ENCODE measurements at regions not wholly inside any gene's neighbourhood (a gene's known extent, or its start where the extent isn't known, plus 50 kb on each side); places are given as distances from the start of the nearest gene placed in this dataset.

- CTCF ChIA-PET = no interaction called here
- Histone ChIP-seq H3K9me3 (ENCODE audit: control insufficient read depth in 1 of 2, insufficient read depth in 1 of 2, low read depth in 1 of 2, low read length in 2 of 2) (no peaks in the 10 kb centered on the region), H4K20me1 (ENCODE audit: insufficient read depth) (no peaks in the 10 kb centered on the region), H3K4me3 (replicated peaks in 1 of 2; ENCODE audit: low read depth in 1 of 2, low read length in 2 of 2) (no peak overlapping the region), H3K27ac (ENCODE audit: low read depth, low read length) (no peak overlapping the region), H3K36me3 (ENCODE audit: control insufficient read depth in 1 of 2, insufficient read depth in 2 of 2, low read length in 2 of 2) (no peaks in the 10 kb centered on the region), H3K27me3 (ENCODE audit: insufficient read depth, low read length) (no peaks in the 10 kb centered on the region), H2AFZ (ENCODE audit: low read depth, low read length, poor library complexity, severe bottlenecking) (no peak overlapping the region), H3K9me2 (ENCODE audit: insufficient read depth) (no peaks in the 10 kb centered on the region), H3K4me1 (ENCODE audit: control insufficient read depth in 1 of 2, insufficient read depth in 2 of 2, low read length in 2 of 2) (no peaks in the 10 kb centered on the region), H3K79me2 (ENCODE audit: insufficient read depth, low read length) (no peaks in the 10 kb centered on the region), H3K4me2 (ENCODE audit: low read length) (no peak overlapping the region), H3K9ac (ENCODE audit: low read length) (no peak overlapping the region)
- no peak for ATAC-seq
- RAD21 ChIA-PET (ENCODE audit: low non-redundant PET in 1 of 2, low total read pairs in 2 of 2, uncharacterized antibody in 2 of 2, unreplicated experiment in 2 of 2) = no interaction called here
- POLR2A ChIA-PET = no interaction called here
- no TSS peak for BruUV-seq (replicated peaks)
- TF ChIP-seq CTCF (IDR thresholded peaks at IDR 0.05 in 2 of 3, conservative IDR thresholded peaks at IDR 0.05 in 1 of 3; ENCODE audit: borderline replicate concordance in 1 of 3, insufficient read depth in 1 of 3, low read depth in 2 of 3, low read length in 2 of 3) (no peak), SP1 (IDR thresholded peaks at IDR 0.05; ENCODE audit: low read depth) (no peak), EZH2phosphoT487 (IDR thresholded peaks at IDR 0.05; ENCODE audit: borderline replicate concordance) (no peak)
- TF ChIP-seq, protein P1, sequence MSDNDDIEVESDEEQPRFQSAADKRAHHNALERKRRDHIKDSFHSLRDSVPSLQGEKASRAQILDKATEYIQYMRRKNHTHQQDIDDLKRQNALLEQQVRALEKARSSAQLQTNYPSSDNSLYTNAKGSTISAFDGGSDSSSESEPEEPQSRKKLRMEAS (IDR thresholded peaks at IDR 0.05) = no peak
- intact Hi-C loops (cut with micrococcal nuclease) = no loop called here
- DNase-seq (ENCODE audit: low read depth, low spot score) = no peak
These were observed 324.8 kb upstream of the GLI3 start for GRCh38 chr7:42561797-42562196.

DNA sequence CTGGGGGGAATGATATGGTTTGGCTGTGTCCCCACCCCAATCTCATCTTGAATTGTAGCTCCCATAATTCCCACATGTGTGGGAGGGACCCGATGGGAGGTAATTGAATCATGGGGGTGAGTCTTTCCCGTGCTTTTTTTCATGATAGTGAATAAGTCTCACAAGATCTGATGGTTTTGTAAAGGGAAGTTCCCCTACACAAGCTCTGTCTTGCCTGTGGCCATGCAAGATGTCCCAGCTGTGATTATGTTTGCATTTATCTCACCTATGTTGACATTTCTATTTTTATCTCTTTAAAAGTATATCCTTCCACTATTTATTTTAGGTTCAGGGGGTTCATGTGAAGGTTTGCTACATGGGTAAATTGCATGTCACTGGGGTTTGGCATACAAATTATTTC, 323.9 kb upstream of the GLI3 start:
- RAD21 ChIA-PET (ENCODE audit: low non-redundant PET in 1 of 2, low total read pairs in 2 of 2, uncharacterized antibody in 2 of 2, unreplicated experiment in 2 of 2) = no interaction called here
- Histone ChIP-seq H3K4me1 (ENCODE audit: control insufficient read depth in 1 of 2, insufficient read depth in 2 of 2, low read length in 2 of 2) (no peaks in the 10 kb centered on the region), H3K4me3 (replicated peaks in 1 of 2; ENCODE audit: low read depth in 1 of 2, low read length in 2 of 2) (no peak overlapping the region), H3K4me2 (ENCODE audit: low read length) (no peak overlapping the region), H3K9ac (ENCODE audit: low read length) (no peak overlapping the region), H3K9me3 (ENCODE audit: control insufficient read depth in 1 of 2, insufficient read depth in 1 of 2, low read depth in 1 of 2, low read length in 2 of 2) (no peaks in the 10 kb centered on the region), H2AFZ (ENCODE audit: low read depth, low read length, poor library complexity, severe bottlenecking) (no peak overlapping the region), H3K27me3 (ENCODE audit: insufficient read depth, low read length) (no peaks in the 10 kb centered on the region), H3K79me2 (ENCODE audit: insufficient read depth, low read length) (no peaks in the 10 kb centered on the region), H3K36me3 (ENCODE audit: control insufficient read depth in 1 of 2, insufficient read depth in 2 of 2, low read length in 2 of 2) (no peaks in the 10 kb centered on the region), H3K27ac (ENCODE audit: low read depth, low read length) (no peak overlapping the region), H3K9me2 (ENCODE audit: insufficient read depth) (no peaks in the 10 kb centered on the region), H4K20me1 (ENCODE audit: insufficient read depth) (no peaks in the 10 kb centered on the region)
- DNase-seq (ENCODE audit: low read depth, low spot score) (no peak), ATAC-seq (no peak)
- no TSS peak for BruUV-seq (replicated peaks)
- CTCF ChIA-PET = no interaction called here
- TF ChIP-seq POLR2AphosphoS5 (IDR thresholded peaks at IDR 0.05; ENCODE audit: low read depth, low read length) (no peak), SIN3A (IDR thresholded peaks at IDR 0.05; ENCODE audit: low read depth) (no peak), CTCF (IDR thresholded peaks at IDR 0.05 in 2 of 3, conservative IDR thresholded peaks at IDR 0.05 in 1 of 3; ENCODE audit: borderline replicate concordance in 1 of 3, insufficient read depth in 1 of 3, low read depth in 2 of 3, low read length in 2 of 3) (no peak), REST (IDR thresholded peaks at IDR 0.05; ENCODE audit: low read depth) (no peak), EZH2 (IDR thresholded peaks at IDR 0.05) (no peak), ELF1 (IDR thresholded peaks at IDR 0.05; ENCODE audit: borderline replicate concordance, low read depth) (no peak), SRF (IDR thresholded peaks at IDR 0.05; ENCODE audit: low read depth) (no peak), ZNF274 (IDR thresholded peaks at IDR 0.05; ENCODE audit: low read depth, low read length) (no peak), ATF3 (IDR thresholded peaks at IDR 0.05) (no peak), JUND (IDR thresholded peaks at IDR 0.05) (no peak)
- intact Hi-C loops (cut with micrococcal nuclease) = no loop called here
- POLR2A ChIA-PET = no interaction called here
